ENCODE measurements at regions not wholly inside any gene's neighbourhood (a gene's known extent, or its start where the extent isn't known, plus 50 kb on each side); places are given as distances from the start of the nearest gene placed in this dataset.

DNA sequence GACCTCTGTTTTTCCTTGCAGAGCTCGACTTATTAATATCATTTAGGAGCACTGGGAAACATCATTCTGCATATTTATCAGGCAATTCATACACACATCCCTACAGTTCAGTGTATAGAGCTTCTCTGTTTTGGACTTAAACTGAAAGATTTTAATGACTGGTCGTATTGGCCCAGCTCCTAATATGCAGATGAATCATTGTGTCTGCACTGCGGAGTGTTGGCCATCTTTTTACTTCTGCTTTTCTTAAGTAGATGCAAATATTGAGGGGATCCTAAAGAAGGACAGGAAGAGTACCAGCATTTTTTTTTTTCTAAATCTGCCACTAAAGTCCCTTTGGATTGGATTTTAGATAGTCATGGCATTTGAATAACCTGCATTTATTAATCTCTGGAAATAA lies 154.8 kb downstream of the BACH1 start:
- TF ChIP-seq, protein P1, sequence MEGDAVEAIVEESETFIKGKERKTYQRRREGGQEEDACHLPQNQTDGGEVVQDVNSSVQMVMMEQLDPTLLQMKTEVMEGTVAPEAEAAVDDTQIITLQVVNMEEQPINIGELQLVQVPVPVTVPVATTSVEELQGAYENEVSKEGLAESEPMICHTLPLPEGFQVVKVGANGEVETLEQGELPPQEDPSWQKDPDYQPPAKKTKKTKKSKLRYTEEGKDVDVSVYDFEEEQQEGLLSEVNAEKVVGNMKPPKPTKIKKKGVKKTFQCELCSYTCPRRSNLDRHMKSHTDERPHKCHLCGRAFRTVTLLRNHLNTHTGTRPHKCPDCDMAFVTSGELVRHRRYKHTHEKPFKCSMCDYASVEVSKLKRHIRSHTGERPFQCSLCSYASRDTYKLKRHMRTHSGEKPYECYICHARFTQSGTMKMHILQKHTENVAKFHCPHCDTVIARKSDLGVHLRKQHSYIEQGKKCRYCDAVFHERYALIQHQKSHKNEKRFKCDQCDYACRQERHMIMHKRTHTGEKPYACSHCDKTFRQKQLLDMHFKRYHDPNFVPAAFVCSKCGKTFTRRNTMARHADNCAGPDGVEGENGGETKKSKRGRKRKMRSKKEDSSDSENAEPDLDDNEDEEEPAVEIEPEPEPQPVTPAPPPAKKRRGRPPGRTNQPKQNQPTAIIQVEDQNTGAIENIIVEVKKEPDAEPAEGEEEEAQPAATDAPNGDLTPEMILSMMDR (IDR thresholded peaks at IDR 0.05): no peak
- Histone ChIP-seq H3K4me3 (no peak overlapping the region), H3K4me1 (no peaks in the 10 kb centered on the region), H3K36me3 (no peaks in the 10 kb centered on the region), H3K27me3 (no peaks in the 10 kb centered on the region), H3K27ac (no peak overlapping the region), H3K9me3 (peaks cover 8% of the 10 kb centered on the region in 2 donors)
- intact Hi-C loops (cut with DNase I): no loop called here
- no peak for DNase-seq (ENCODE audit: low spot score in 2 of 2)

DNA sequence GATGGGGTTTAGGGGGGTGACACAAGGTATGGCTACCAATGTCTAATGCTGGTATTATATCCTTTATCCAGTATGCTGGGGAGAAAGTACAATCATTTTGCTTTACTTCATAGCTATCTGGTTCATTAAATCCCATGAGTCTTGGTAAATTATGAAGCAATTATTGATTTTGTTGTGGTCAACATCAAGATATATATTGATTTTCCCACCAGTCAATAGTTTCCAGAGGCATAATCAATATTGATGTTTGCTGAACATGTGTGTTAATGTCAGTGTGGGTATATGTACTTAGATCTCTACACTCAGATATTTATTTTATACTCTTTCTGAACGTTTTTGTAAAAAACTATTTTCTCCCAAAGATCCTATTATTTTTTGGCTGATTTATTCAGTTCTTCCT lies 155.5 kb downstream of the BACH1 start:
- TF ChIP-seq, protein P1 (IDR thresholded peaks at IDR 0.05): no peak
- H3K27ac ChIP-seq: no peak overlapping the region

DNA sequence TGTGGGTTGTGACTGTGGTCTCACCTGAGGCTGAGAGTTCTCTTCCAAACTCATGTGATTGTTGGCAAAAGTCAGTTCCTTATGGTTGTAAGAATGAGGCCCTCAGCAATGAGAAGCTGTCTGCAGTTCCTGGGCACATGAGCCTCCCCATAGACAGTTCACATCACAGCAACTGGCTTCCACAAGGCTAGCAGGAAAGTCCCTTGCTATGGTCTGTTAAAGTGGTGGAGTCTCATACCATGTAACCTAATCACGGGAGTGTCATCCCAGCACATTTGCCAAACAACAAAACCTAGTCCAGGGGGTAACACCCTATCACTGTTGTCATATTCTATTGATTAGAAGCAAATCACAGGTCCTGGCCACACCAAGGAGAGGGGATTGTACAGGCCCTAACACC lies 163.8 kb downstream of the BACH1 start:
- H3K27ac ChIP-seq: no peak overlapping the region
- H3K4me1 ChIP-seq: no peaks in the 10 kb centered on the region
- no peak overlapping the region for H3K4me3 ChIP-seq
- H3K27me3 ChIP-seq: no peaks in the 10 kb centered on the region
- no peaks in the 10 kb centered on the region for H3K36me3 ChIP-seq
- TF ChIP-seq, protein P1 (IDR thresholded peaks at IDR 0.05): no peak
- DNase-seq (ENCODE audit: low spot score in 2 of 2): no peak
- H3K9me3 ChIP-seq: no peaks in the 10 kb centered on the region
- intact Hi-C loops (cut with DNase I): no loop called here

More for the DNA sequence above, 155.5 kb downstream of the BACH1 start:
- Histone ChIP-seq H3K4me1 (no peaks in the 10 kb centered on the region), H3K27me3 (no peaks in the 10 kb centered on the region), H3K36me3 (no peaks in the 10 kb centered on the region), H3K4me3 (no peak overlapping the region), H3K9me3 (peaks cover 1% of the 10 kb centered on the region in 2 donors)
- no peak for DNase-seq (ENCODE audit: low spot score in 2 of 2)
- intact Hi-C loops (cut with DNase I): no loop called here

DNA sequence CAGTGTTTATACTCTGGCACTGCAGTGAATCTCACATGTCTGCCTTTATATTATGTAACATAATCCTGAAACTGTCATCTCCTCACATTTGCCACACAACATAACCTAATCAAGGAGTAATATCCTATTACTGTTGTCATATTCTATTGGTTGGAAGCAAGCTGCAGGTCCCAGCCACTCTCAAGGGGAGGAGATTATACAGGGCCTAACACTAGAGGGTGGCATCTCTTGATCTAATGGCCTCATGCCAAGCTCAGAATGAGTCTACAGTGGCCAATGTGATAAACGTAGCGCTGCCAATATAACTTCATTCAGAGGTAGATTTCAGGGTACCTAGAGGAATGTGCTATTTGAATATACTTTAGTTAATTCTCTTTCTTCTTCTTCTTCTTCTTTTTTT lies 166.8 kb downstream of the BACH1 start:
- Histone ChIP-seq H3K27me3 (no peaks in the 10 kb centered on the region), H3K4me1 (no peaks in the 10 kb centered on the region), H3K9me3 (no peaks in the 10 kb centered on the region), H3K36me3 (no peaks in the 10 kb centered on the region), H3K27ac (no peak overlapping the region), H3K4me3 (no peak overlapping the region)
- TF ChIP-seq, protein P1 (IDR thresholded peaks at IDR 0.05): no peak
- intact Hi-C loops (cut with DNase I): no loop called here
- DNase-seq (ENCODE audit: low spot score in 2 of 2): no peak

DNA sequence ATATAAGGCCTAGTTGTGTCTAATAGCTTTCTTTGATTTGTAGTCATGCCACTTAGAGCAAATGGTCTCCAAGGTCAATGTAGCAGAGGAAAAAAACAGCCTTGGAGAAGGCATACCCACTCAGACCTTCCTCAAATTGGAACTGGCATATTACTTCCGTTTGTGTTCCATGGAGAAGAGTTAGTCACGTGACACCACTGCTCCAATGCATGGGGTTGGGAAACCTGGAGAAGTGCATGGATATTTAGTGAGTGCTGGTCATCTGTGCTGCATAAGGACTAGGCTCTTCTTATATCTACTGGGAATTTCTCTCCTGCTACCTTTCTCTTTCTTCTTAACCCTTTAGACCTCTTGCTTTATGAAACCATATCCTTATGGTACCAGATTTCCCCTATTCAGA lies 167.8 kb downstream of the BACH1 start:
- no peaks in the 10 kb centered on the region for H3K36me3 ChIP-seq
- H3K9me3 ChIP-seq: no peaks in the 10 kb centered on the region
- no peaks in the 10 kb centered on the region for H3K4me1 ChIP-seq
- H3K4me3 ChIP-seq: no peak overlapping the region
- TF ChIP-seq, protein P1 (IDR thresholded peaks at IDR 0.05): no peak
- H3K27ac ChIP-seq: no peak overlapping the region
- DNase-seq (ENCODE audit: low spot score in 2 of 2): no peak
- no peaks in the 10 kb centered on the region for H3K27me3 ChIP-seq
- intact Hi-C loops (cut with DNase I): no loop called here

DNA sequence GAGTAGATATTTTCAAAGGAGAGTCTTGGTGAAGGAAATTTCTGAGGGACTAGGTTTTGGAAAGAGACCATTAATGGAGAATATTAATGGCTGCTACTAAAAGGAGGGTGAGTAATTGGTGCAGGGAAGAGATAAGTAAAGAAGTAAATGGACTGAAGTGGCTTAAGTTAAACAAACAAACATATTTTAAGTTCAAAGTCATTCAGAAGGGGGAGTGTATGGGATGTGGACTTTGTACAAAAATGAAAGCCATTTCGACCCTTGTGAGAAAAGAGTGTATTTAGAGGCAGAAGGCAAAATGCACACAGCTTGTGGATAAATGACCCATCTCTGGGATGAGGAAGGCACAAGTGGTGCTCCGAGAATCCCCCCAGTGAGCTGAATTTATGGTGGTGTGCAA lies 171.7 kb downstream of the BACH1 start:
- no peaks in the 10 kb centered on the region for H3K27me3 ChIP-seq
- TF ChIP-seq, protein P1 (IDR thresholded peaks at IDR 0.05): no peak
- DNase-seq (ENCODE audit: low spot score in 2 of 2): no peak
- H3K9me3 ChIP-seq: no peaks in the 10 kb centered on the region
- no peak overlapping the region for H3K4me3 ChIP-seq
- H3K36me3 ChIP-seq: no peaks in the 10 kb centered on the region
- intact Hi-C loops (cut with DNase I): no loop called here
- H3K27ac ChIP-seq: no peak overlapping the region
- H3K4me1 ChIP-seq: no peaks in the 10 kb centered on the region

All from ascending aorta (tissue), 2 donors.